ENCODE measurements at regions not wholly inside any gene's neighbourhood (a gene's known extent, or its start where the extent isn't known, plus 50 kb on each side); places are given as distances from the start of the nearest gene placed in this dataset.
"Not testable (repeated sequence)": the region's sequence is repeated elsewhere in the genome, so short reads cannot be mapped to it uniquely, and the experiment has no call there.

DNA sequence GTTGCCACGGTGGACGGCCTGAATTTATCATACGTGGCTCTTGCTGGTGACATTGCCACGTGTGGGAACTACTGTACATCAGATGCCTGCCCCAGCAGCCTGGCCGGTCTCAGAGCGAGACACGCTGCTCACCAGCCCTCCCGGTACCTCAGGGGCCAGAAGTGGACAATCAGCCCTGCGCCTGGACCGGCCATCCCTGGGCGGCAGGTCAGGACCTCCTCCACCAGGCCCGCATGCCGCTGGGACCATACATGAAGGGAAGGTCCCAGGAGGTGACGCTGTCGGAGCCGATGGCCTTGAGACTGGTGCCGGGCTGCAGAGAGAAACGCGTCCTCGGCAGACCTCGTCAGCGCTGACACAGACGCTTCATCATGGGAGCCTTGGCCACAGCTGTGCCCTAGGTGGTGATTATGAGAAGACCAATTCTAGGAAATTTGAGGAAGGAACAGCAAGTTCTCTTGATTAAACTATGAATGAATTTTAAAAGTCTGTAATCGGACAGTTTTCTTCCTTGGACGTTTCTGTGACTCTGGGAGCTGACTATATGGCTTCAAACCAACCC lies 5456.7 kb upstream of the TPTE start:
- not testable (repeated sequence) for TF ChIP-seq POLR2A (IDR thresholded peaks at IDR 0.05)
- TF ChIP-seq, protein P1, sequence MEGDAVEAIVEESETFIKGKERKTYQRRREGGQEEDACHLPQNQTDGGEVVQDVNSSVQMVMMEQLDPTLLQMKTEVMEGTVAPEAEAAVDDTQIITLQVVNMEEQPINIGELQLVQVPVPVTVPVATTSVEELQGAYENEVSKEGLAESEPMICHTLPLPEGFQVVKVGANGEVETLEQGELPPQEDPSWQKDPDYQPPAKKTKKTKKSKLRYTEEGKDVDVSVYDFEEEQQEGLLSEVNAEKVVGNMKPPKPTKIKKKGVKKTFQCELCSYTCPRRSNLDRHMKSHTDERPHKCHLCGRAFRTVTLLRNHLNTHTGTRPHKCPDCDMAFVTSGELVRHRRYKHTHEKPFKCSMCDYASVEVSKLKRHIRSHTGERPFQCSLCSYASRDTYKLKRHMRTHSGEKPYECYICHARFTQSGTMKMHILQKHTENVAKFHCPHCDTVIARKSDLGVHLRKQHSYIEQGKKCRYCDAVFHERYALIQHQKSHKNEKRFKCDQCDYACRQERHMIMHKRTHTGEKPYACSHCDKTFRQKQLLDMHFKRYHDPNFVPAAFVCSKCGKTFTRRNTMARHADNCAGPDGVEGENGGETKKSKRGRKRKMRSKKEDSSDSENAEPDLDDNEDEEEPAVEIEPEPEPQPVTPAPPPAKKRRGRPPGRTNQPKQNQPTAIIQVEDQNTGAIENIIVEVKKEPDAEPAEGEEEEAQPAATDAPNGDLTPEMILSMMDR (IDR thresholded peaks at IDR 0.05): not testable (repeated sequence)
